GM23338 (cell line): ENCODE measurements at regions not wholly inside any gene's neighbourhood (a gene's known extent, or its start where the extent isn't known, plus 50 kb on each side); places are given as distances from the start of the nearest gene placed in this dataset.
A peak's percentile ranks its signal among the peaks of the same experiment; 100 is the strongest.

ENCODE experiments used
- ATAC-seq: fragments of 200-7000 bp; cut with Tn5 transposase; 3 replicates; pipeline ENCODE4 v1.9.1; 2020
- DNase-seq: peaks from one replicate; pipeline ENCODE4 v3.0.0-alpha.2; 2015; ENCODE audit warnings: low spot score
- H2AFZ ChIP-seq: fragments of 200-600 bp; sonication (generic); 2 replicates; pipeline ENCODE4 v1.8.0; 2016; ENCODE audit warnings: antibody characterized with exemption, mild to moderate bottlenecking, moderate library complexity
- H3F3A ChIP-seq: fragments of 200-600 bp; sonication (generic); replicated peaks from 2 replicates; pipeline ENCODE4 v1.8.0; 2017; ENCODE audit warnings: antibody characterized with exemption, mixed run types, low read depth
- H3K27ac ChIP-seq: fragments of 200-600 bp; sonication (generic); 2 replicates; pipeline ENCODE4 v1.6.1; 2016; ENCODE audit warnings: low read depth
- H3K27me3 ChIP-seq: fragments of 200-600 bp; sonication (generic); 2 replicates; pipeline ENCODE4 v1.8.0; 2016; ENCODE audit warnings: mild to moderate bottlenecking, mixed run types, moderate library complexity; ENCODE audit not compliant: insufficient read depth
- H3K36me3 ChIP-seq: fragments of 200-600 bp; sonication (generic); 2 replicates; pipeline ENCODE4 v1.8.0; 2016; ENCODE audit warnings: mild to moderate bottlenecking; ENCODE audit not compliant: insufficient read depth
- H3K4me1 ChIP-seq: fragments of 200-600 bp; sonication (generic); 2 replicates; pipeline ENCODE4 v1.8.0; 2016; ENCODE audit warnings: mild to moderate bottlenecking, moderate library complexity; ENCODE audit not compliant: insufficient read depth
- H3K4me2 ChIP-seq: fragments of 200-600 bp; sonication (generic); 2 replicates; pipeline ENCODE4 v1.7.1; 2017; ENCODE audit warnings: mixed run types
- H3K4me3 ChIP-seq: fragments of 200-600 bp; sonication (generic); 2 replicates; pipeline ENCODE4 v1.6.1; 2016; ENCODE audit warnings: mixed run types
- H3K79me2 ChIP-seq: fragments of 200-600 bp; sonication (generic); replicated peaks from 2 replicates; pipeline ENCODE4 v1.8.0; 2017; ENCODE audit warnings: mild to moderate bottlenecking; ENCODE audit not compliant: insufficient read depth
- H3K9me2 ChIP-seq: fragments of 200-600 bp; sonication (generic); 2 replicates; pipeline ENCODE4 v1.8.0; 2017; ENCODE audit not compliant: insufficient read depth
- H4K20me1 ChIP-seq: fragments of 200-600 bp; sonication (generic); replicated peaks from 2 replicates; pipeline ENCODE4 v1.8.0; 2017; ENCODE audit warnings: mild to moderate bottlenecking; ENCODE audit not compliant: insufficient read depth
- H3K27ac Mint-ChIP-seq: 2 replicates; pipeline ENCODE4 v1.8.0; 2020; ENCODE audit warnings: inconsistent platforms, mild to moderate bottlenecking, moderate library complexity, mixed read lengths
- H3K27me3 Mint-ChIP-seq: 3 replicates; pipeline ENCODE4 v1.8.0; 2022; ENCODE audit warnings: low read depth, mild to moderate bottlenecking, moderate library complexity, mixed read lengths, inconsistent platforms; ENCODE audit not compliant: insufficient read depth, poor library complexity
- H3K36me3 Mint-ChIP-seq: 3 replicates; pipeline ENCODE4 v1.8.0; 2021; ENCODE audit warnings: low read depth, mild to moderate bottlenecking, inconsistent platforms, moderate library complexity, mixed read lengths
- H3K4me1 Mint-ChIP-seq: 3 replicates; pipeline ENCODE4 v1.8.0; 2020; ENCODE audit warnings: mild to moderate bottlenecking, inconsistent platforms, mixed read lengths
- H3K4me3 Mint-ChIP-seq: 3 replicates; pipeline ENCODE4 v1.8.0; 2021; ENCODE audit warnings: moderate library complexity, mild to moderate bottlenecking, inconsistent platforms, mixed read lengths
- H3K9me3 Mint-ChIP-seq: 3 replicates; pipeline ENCODE4 v1.8.0; 2020; ENCODE audit warnings: moderate library complexity, mild to moderate bottlenecking, inconsistent platforms, mixed read lengths
- POLR2AphosphoS5 ChIP-seq: IDR thresholded peaks from 2 replicates; pipeline ENCODE4 v1.6.1; 2016; ENCODE audit warnings: antibody characterized with exemption, low read depth
- TF ChIP-seq, protein P1 (sequence below), 2 experiments: fragments of 200-600 bp in 1 of 2; sonication (generic) in 1 of 2; conservative IDR thresholded peaks; 2 replicates each; pipeline versions ENCODE4 v1.5.1 to v1.6.1; 2016 to 2017; ENCODE audit warnings: antibody characterized with exemption in 2 of 2, low read depth in 2 of 2, mild to moderate bottlenecking in 2 of 2, moderate library complexity in 1 of 2
- TF ChIP-seq, protein P2 (sequence below): fragments of 250-450 bp; sonication (Bioruptor Pico); IDR thresholded peaks from 2 replicates; pipeline ENCODE4 v1.5.0; 2020; ENCODE audit warnings: mild to moderate bottlenecking, moderate library complexity

DNA sequence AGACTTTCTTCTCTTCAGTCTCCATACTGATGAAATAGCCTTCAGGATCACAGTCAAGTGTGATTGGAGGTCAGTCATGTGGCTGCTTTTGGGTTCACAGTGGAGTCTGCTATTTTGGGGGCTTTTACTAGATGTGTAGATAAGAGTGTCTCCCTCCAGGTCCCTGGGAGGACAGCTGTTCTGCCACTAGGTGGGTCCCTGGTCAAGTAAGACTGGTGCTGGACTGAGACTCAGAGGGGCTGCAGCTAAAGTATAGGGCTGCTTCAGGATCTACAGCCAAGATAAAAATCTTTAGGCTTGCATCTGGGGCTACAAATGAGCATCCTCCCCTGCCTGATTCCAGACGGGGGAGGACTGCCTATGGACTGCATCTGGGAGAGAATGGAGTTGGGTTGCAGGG lies 200.7 kb upstream of the ANKRD50 start:
- ATAC-seq = no peak

More for the DNA sequence above, 200.7 kb upstream of the ANKRD50 start:
- H3K27ac ChIP-seq = no peak overlapping the region
- DNase-seq = peak; percentile 15
- Mint-ChIP-seq H3K36me3 (peaks cover 27% of the 10 kb centered on the region), H3K9me3 (peaks cover 29% of the 10 kb centered on the region), H3K27ac (no peak overlapping the region), H3K27me3 (peaks cover 1% of the 10 kb centered on the region), H3K4me1 (no peaks in the 10 kb centered on the region; the same call in 2 of the 3 replicates), H3K4me3 (no peak overlapping the region)
- H4K20me1 ChIP-seq = no peaks in the 10 kb centered on the region
- no peaks in the 10 kb centered on the region for H3K79me2 ChIP-seq
- no peak overlapping the region for H3K4me2 ChIP-seq
- H3K27me3 ChIP-seq = no peaks in the 10 kb centered on the region
- TF ChIP-seq, protein P1, sequence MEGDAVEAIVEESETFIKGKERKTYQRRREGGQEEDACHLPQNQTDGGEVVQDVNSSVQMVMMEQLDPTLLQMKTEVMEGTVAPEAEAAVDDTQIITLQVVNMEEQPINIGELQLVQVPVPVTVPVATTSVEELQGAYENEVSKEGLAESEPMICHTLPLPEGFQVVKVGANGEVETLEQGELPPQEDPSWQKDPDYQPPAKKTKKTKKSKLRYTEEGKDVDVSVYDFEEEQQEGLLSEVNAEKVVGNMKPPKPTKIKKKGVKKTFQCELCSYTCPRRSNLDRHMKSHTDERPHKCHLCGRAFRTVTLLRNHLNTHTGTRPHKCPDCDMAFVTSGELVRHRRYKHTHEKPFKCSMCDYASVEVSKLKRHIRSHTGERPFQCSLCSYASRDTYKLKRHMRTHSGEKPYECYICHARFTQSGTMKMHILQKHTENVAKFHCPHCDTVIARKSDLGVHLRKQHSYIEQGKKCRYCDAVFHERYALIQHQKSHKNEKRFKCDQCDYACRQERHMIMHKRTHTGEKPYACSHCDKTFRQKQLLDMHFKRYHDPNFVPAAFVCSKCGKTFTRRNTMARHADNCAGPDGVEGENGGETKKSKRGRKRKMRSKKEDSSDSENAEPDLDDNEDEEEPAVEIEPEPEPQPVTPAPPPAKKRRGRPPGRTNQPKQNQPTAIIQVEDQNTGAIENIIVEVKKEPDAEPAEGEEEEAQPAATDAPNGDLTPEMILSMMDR (conservative IDR thresholded peaks at IDR 0.05; ENCODE audit: low read depth in 2 of 2) = peak; percentile 26 to 50
- TF ChIP-seq POLR2AphosphoS5 = no peak
- TF ChIP-seq, protein P2, sequence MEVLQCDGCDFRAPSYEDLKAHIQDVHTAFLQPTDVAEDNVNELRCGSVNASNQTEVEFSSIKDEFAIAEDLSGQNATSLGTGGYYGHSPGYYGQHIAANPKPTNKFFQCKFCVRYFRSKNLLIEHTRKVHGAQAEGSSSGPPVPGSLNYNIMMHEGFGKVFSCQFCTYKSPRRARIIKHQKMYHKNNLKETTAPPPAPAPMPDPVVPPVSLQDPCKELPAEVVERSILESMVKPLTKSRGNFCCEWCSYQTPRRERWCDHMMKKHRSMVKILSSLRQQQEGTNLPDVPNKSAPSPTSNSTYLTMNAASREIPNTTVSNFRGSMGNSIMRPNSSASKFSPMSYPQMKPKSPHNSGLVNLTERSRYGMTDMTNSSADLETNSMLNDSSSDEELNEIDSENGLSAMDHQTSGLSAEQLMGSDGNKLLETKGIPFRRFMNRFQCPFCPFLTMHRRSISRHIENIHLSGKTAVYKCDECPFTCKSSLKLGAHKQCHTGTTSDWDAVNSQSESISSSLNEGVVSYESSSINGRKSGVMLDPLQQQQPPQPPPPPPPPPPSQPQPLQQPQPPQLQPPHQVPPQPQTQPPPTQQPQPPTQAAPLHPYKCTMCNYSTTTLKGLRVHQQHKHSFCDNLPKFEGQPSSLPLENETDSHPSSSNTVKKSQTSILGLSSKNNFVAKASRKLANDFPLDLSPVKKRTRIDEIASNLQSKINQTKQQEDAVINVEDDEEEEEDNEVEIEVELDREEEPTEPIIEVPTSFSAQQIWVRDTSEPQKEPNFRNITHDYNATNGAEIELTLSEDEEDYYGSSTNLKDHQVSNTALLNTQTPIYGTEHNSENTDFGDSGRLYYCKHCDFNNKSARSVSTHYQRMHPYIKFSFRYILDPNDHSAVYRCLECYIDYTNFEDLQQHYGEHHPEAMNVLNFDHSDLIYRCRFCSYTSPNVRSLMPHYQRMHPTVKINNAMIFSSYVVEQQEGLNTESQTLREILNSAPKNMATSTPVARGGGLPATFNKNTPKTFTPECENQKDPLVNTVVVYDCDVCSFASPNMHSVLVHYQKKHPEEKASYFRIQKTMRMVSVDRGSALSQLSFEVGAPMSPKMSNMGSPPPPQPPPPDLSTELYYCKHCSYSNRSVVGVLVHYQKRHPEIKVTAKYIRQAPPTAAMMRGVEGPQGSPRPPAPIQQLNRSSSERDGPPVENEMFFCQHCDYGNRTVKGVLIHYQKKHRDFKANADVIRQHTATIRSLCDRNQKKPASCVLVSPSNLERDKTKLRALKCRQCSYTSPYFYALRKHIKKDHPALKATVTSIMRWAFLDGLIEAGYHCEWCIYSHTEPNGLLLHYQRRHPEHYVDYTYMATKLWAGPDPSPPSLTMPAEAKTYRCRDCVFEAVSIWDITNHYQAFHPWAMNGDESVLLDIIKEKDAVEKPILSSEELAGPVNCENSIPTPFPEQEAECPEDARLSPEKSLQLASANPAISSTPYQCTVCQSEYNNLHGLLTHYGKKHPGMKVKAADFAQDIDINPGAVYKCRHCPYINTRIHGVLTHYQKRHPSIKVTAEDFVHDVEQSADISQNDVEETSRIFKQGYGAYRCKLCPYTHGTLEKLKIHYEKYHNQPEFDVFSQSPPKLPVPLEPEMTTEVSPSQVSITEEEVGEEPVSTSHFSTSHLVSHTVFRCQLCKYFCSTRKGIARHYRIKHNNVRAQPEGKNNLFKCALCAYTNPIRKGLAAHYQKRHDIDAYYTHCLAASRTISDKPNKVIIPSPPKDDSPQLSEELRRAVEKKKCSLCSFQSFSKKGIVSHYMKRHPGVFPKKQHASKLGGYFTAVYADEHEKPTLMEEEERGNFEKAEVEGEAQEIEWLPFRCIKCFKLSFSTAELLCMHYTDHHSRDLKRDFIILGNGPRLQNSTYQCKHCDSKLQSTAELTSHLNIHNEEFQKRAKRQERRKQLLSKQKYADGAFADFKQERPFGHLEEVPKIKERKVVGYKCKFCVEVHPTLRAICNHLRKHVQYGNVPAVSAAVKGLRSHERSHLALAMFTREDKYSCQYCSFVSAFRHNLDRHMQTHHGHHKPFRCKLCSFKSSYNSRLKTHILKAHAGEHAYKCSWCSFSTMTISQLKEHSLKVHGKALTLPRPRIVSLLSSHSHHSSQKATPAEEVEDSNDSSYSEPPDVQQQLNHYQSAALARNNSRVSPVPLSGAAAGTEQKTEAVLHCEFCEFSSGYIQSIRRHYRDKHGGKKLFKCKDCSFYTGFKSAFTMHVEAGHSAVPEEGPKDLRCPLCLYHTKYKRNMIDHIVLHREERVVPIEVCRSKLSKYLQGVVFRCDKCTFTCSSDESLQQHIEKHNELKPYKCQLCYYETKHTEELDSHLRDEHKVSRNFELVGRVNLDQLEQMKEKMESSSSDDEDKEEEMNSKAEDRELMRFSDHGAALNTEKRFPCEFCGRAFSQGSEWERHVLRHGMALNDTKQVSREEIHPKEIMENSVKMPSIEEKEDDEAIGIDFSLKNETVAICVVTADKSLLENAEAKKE (CRISPR knock-in tag) = no peak
- no peaks in the 10 kb centered on the region for H3F3A ChIP-seq
- H3K4me1 ChIP-seq = no peaks in the 10 kb centered on the region
- no peak overlapping the region for H3K4me3 ChIP-seq
- H3K36me3 ChIP-seq = no peaks in the 10 kb centered on the region
- no peaks in the 10 kb centered on the region for H3K9me2 ChIP-seq
- H2AFZ ChIP-seq = peak overlapping the region; percentile 70; the same call in 1 of the 2 replicates
